Suppressor macrophage treated with lipopolysaccharide for 1 hour (primary cell): ENCODE measurements at regions not wholly inside any gene's neighbourhood (a gene's known extent, or its start where the extent isn't known, plus 50 kb on each side); places are given as distances from the start of the nearest gene placed in this dataset.

Experiments
- DNase-seq, 3 donors: peaks; one replicate each; pipeline ENCODE4 v3.0.0-alpha.2; 2020 to 2022

GRCh38 chr2:8477552-8478470 is 204.0 kb upstream of the ID2 start:
- peak; percentile 52 to 78 (median 74) for DNase-seq

DNA sequence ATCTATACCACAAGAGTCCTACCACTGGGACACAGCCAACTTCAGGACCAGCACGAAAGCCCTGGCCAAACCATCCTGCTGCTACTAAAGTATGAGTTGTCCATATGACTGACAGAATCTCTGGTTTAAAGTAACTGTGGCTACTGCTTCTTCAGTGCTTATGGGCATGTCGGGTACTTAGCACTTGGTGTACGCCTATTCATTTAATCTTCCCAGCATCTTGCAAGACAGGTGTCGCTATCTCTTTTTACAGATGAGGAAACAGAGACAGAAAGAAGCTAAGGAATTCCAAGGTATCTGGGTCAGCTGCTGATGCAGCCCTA is 203.4 kb upstream of the ID2 start:
- DNase-seq: no peak

DNA sequence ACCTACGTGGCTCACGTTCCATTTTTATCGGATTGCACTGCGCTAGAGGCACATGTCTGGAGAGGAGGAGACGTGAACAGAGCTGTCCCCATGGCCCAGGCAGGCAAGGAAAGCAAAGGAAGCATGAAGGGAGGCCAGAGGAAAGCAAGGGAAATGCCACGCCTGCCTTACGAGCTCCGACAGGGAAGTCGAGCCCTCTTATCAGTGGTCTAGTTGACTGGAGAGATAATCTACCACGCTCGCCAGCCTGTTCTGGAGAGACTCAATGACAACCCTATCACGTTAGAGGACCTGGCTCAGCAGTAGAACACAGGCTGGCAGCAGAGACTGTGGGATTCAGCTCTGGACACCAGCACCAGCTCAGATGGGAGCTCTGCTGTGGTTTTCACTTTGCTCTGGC is 202.6 kb upstream of the ID2 start:
- DNase-seq: no peak

DNA sequence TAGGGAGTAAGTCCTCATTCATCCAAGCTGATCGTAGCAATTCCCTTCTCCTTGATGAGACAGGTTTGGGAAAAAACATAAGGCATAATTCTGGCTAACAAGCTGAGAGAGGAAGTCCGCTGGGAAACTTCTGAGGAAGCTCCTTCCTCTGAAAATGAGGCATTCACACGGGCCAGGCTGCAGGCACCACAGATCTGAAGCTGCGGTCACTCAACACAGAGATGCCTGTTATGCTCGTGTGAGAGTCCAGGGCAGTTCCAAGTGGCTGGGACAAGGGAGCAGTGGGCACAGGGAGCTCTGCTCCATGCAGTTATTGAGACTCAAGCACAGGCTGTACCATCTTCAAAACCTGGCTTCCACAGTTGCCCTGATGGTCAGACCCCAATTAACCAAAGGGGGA is 200.9 kb upstream of the ID2 start:
- peak; percentile 50 to 63 (median 60) for DNase-seq

- peak in 1 of 3 donors; percentile 17 for DNase-seq
Observed at GRCh38 chr2:8481463-8482009, 200.3 kb upstream of the ID2 start.

DNA sequence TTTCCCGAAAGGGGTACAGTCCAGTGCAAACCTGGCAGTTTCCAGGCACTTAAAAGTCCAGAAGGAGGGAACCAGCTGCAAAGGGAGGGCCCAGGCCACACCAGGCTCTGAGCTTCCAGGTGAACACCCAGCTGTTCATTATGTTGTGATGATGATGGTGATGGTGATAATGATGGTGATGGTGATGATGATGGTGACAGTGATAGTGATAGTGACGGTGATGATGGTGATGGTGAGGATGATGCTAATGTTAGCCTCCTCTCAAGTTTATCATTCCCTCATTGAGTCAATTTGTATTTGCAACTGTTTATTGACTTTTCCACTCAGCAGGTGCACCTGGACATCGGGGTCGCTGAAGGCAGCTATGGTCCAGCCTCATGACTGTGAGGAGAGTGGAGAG is 199.4 kb upstream of the ID2 start:
- no peak for DNase-seq

DNA sequence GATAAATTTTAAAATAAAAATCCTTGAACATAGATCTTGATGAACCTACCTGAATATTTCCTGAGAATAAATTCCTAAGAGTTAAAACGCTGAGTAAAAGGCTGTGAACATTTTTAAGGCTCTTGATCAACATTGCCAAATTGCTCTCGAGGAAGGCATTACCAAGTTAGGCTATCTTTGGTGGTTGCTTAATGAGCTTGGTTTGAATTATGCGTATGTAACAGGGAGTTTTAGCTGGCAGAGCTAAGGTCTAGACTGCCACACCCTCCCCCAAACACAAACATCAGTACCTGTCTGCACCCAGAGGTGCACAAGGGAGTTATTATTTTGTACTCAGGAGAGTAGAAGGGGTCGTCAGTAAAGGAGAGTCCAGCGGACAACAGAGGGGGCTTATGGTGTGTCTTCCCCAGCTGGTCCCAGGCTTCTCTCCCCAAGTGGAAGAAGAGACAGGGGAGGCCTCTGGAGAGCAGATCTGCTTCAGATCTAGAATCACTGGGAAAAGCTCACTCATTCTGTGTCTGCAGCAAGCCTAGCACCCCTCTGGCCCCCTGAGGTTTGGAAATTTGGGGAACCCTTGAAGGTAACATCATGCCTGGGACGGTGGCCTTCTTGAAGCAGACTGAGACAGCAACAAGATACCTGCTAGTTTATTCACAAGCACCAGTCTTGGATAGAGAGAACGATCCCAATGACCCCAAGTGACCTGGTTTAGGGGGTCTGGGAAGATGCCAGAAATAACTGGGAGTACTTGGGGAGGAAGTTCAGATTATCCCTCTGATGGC is 197.2 kb upstream of the ID2 start:
- no peak for DNase-seq

- no peak for DNase-seq
Observed at GRCh38 chr2:8485736-8486135, 196.1 kb upstream of the ID2 start.

- DNase-seq: no peak
Observed at GRCh38 chr2:8486141-8486540, 195.7 kb upstream of the ID2 start.

- peak in 2 of 3 donors; percentile 42 to 50 for DNase-seq
Observed at GRCh38 chr2:8487461-8487932, 194.4 kb upstream of the ID2 start.

- DNase-seq: peak; percentile 86 to 91 (median 88)
Observed at GRCh38 chr2:8488001-8488738, 193.7 kb upstream of the ID2 start.

DNA sequence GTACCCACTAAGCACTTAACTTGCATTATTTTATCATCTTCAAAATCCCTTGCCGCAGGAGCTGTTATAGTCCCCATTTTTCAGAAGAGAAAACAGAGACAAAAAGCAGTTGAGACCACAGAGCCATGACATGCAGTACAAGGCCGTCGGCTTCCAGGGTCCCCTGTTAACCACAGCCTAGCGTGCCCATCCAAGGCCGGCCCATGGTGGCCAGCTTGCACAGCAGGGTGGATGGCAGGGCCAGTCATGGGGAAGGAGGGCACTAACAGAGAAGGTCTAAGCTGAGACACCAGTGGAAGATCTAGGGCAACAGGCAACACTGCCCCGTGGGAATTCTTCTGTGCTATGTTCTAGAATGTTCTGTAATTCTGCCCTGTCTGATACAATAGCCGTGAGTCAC is 192.6 kb upstream of the ID2 start:
- DNase-seq: no peak

DNA sequence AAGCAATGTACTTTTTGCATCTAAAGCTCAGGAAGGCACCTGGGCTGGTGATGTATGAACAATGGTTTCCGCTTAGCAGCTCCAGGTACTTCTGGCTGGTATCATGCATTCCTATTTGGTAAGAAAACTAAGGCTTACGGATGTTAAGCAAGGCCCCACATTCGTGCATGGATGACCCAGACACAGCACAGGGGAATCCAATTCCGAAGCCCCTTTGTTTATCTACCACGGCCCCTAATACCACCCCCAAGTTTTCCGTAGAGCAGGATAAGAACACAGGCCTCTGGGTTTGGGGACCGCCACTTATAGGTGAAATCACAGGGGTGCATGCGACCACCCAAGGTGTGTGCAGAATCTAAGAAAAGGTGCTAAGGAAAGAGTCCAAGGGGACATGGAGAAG is 192.1 kb upstream of the ID2 start:
- DNase-seq: no peak

GRCh38 chr2:8490166-8490721 is 191.6 kb upstream of the ID2 start:
- peak in 1 of 3 donors; percentile 34 for DNase-seq

- no peak for DNase-seq
Observed at GRCh38 chr2:8491296-8492027, 190.4 kb upstream of the ID2 start.

GRCh38 chr2:8494151-8494550 is 187.7 kb upstream of the ID2 start:
- DNase-seq: no peak

DNA sequence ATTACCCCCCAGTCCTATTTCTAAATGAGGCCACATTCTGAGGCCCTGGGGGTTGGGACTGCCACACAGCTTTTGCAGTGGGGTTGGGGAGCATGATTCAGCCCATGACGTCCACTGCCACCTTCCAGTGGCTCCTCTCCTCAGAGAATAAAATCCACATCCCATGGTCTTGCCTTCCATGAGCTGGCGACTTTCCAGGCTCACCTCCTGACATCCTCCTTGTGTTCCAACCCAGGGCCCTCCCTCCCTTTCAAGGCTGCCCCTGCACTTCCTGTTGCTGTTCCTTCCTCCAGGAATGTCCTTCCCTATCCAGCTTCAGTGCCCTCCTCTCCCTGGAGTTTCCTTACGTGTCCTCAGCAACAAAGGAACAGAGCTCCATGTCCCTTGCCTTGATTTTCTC is 187.3 kb upstream of the ID2 start:
- no peak for DNase-seq

DNA sequence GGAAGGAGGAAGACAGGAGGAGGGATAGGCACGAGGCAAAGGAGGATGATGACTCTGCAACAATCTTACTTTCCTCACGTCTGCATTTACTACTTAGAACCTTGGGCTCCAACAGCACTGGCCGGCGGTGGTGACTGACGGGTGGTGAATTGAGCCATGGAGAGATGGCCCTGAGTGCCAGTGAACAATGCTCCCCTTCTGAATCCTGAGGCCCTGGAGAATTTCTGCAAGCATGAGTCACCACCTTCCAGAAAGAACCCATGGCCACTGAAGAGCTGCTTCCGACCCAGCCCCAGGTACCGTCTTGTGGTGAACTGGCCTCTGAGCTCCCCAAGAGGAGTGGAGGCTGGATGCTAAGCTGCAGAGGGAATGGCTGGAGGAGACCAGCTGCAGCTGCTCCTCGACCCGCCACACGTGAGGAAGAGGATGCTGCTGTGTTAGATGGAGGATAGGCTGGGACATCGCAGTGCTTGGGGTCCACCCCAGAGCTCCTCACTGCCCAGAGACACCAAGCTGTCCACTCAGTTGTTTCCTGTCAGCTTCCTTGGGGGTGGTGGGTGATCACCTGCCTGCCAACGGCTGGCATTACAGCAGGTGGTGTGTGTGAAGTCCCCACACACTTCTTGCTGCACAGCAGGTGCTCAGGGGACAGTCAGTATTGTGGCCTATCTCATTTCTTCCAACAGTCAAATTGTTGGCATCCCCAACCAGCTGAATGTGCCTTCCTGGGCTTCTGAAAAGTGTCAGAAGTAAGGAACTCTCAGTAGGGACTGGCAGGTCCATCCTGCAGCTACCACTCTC is 186.5 kb upstream of the ID2 start:
- DNase-seq: no peak

DNA sequence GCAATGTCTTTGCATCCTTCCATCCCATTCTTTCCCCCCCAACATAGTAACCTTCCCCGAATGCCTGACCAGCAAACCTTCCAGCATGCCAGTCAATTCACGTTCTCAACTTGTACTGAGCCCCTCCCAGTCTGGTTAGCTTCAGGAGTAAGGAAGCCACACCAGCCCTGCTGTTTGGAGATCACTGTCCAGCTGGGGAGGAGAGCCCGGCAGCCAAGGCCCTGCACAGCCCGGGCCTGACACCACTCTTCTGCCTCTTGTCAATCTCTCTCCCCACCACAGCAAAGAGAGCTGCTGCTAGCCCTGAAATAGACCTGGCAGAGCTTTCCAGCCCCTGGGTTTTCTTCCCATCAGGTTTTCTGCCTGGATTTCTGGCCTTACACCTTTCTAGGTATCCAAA is 185.8 kb upstream of the ID2 start:
- DNase-seq: no peak

- DNase-seq: no peak
Observed at GRCh38 chr2:8496617-8497016, 185.2 kb upstream of the ID2 start.

- DNase-seq: peak in 1 of 3 donors; percentile 44
Observed at GRCh38 chr2:8498994-8499393, 182.9 kb upstream of the ID2 start.
